Upper lobe of right lung (tissue), 1 donor: ENCODE measurements at regions not wholly inside any gene's neighbourhood (a gene's known extent, or its start where the extent isn't known, plus 50 kb on each side); places are given as distances from the start of the nearest gene placed in this dataset.
A peak's percentile ranks its signal among the peaks of the same experiment; 100 is the strongest.

Source experiments
- ATAC-seq: fragments of 200-7000 bp; cut with Tn5 transposase; one replicate; pipeline ENCODE4 v1.9.1; 2020; ENCODE audit warnings: mild to moderate bottlenecking, moderate library complexity
- DNase-seq: peaks from one replicate; pipeline ENCODE4 v3.0.0-alpha.2; 2020
- H3K27ac ChIP-seq: fragments of 200-600 bp; one replicate; pipeline ENCODE4 v1.8.0; 2022
- H3K27me3 ChIP-seq: fragments of 200-600 bp; one replicate; pipeline ENCODE4 v1.8.0; 2022; ENCODE audit warnings: mild to moderate bottlenecking
- H3K36me3 ChIP-seq: fragments of 200-600 bp; one replicate; pipeline ENCODE4 v1.8.0; 2022
- H3K4me1 ChIP-seq: fragments of 200-600 bp; one replicate; pipeline ENCODE4 v1.8.0; 2022
- H3K4me3 ChIP-seq: fragments of 200-600 bp; one replicate; pipeline ENCODE4 v1.8.0; 2022; ENCODE audit warnings: mild to moderate bottlenecking
- H3K9me3 ChIP-seq: fragments of 200-600 bp; one replicate; pipeline ENCODE4 v1.8.0; 2022
- intact Hi-C: fragments of 100-400 bp; cut with DNase I; formaldehyde crosslinking; loops from one replicate; pipeline ENCODE4 v1.11.0; 2022
- TF ChIP-seq, protein P1 (sequence below): fragments of 200-600 bp; IDR thresholded peaks from one replicate; pipeline ENCODE4 v1.8.0; 2022; ENCODE audit warnings: antibody characterized with exemption
- donor health status: DM: no; HTN: yes; CAD: no; lungs with severe emphysema.

DNA sequence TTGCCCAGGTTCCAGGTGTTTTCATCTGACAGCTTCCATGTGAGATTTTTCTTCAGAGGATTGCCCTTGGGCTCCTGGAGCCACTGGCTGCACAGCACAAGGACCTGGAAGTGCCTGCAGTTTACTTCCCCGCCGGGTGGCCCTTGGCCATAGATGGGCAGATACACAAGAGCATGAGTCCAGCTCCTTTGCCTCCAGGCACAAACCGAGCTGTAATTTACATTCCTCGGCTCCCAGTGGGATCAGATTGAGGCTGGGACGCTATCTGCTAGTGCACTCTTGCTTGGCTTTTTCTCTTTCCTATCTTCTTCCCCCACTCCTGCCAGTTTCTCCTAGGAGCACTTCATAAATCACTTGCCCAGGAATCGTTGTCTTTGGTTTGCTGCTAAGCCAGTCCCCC, 85.4 kb upstream of the RALY start:
- no peak for ATAC-seq
- intact Hi-C loops = no loop called here
- H3K27me3 ChIP-seq = no peaks in the 10 kb centered on the region
- TF ChIP-seq, protein P1, sequence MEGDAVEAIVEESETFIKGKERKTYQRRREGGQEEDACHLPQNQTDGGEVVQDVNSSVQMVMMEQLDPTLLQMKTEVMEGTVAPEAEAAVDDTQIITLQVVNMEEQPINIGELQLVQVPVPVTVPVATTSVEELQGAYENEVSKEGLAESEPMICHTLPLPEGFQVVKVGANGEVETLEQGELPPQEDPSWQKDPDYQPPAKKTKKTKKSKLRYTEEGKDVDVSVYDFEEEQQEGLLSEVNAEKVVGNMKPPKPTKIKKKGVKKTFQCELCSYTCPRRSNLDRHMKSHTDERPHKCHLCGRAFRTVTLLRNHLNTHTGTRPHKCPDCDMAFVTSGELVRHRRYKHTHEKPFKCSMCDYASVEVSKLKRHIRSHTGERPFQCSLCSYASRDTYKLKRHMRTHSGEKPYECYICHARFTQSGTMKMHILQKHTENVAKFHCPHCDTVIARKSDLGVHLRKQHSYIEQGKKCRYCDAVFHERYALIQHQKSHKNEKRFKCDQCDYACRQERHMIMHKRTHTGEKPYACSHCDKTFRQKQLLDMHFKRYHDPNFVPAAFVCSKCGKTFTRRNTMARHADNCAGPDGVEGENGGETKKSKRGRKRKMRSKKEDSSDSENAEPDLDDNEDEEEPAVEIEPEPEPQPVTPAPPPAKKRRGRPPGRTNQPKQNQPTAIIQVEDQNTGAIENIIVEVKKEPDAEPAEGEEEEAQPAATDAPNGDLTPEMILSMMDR = no peak
- H3K4me1 ChIP-seq = peaks cover 22% of the 10 kb centered on the region
- DNase-seq = no peak
- no peaks in the 10 kb centered on the region for H3K9me3 ChIP-seq
- H3K4me3 ChIP-seq = no peak overlapping the region
- no peaks in the 10 kb centered on the region for H3K36me3 ChIP-seq
- H3K27ac ChIP-seq = no peak overlapping the region

DNA sequence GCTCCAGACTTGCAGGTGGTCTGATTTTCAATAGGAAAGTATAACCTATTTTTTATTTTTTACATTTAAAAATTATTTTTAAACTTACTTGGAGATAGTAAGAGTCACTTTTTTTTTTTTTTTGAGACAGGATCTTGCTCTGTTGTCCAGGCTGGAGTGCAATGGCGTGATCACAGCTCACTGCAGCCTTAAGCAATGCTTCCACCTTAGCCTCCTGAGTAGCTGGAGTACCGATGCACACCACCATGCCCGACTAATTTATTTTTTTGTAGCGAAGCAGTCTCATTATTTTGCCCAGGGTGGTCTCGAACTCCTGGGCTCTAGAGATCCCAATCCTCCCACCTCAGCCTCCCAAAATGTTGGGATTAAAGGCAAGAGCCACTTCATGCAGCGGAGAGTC, 84.8 kb upstream of the RALY start:
- no peaks in the 10 kb centered on the region for H3K9me3 ChIP-seq
- H3K4me3 ChIP-seq = no peak overlapping the region
- H3K27ac ChIP-seq = peak overlapping the region; percentile 55
- intact Hi-C loops = no loop called here
- no peaks in the 10 kb centered on the region for H3K27me3 ChIP-seq
- H3K36me3 ChIP-seq = no peaks in the 10 kb centered on the region
- DNase-seq (no peak), ATAC-seq (no peak)
- TF ChIP-seq, protein P1 = no peak
- peaks cover 22% of the 10 kb centered on the region for H3K4me1 ChIP-seq

DNA sequence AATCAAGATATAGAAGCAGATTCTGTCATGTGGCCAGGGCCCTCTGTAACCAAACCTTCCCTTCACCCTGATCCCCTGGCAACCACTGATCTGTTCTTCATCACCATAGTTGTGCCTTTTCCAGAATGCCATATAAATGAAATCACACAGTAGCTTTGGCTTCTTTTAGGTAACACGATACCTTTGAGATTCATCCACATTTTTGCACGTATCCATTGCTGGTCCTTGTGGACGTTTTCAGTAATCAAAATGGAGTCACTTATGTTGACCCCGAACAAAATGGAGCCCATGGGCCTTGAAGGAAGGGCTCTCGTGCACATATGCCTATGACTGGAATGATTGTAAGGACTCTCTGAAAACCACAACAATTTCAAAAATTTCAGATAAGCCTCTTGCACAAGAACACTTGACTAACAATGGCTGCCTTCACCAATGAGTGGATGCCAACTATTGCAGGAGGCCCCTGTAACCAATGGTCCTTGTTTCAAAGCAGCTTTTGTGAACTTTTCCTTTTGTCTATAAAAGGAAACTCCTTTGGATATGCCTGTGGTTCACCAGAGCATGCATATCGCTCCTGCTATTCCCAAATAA, 84.3 kb upstream of the RALY start:
- H3K4me3 ChIP-seq = no peak overlapping the region
- H3K27ac ChIP-seq = peak overlapping the region; percentile 55
- intact Hi-C loops = no loop called here
- ATAC-seq = peak; percentile 90
- TF ChIP-seq, protein P1 = no peak
- H3K27me3 ChIP-seq = no peaks in the 10 kb centered on the region
- no peaks in the 10 kb centered on the region for H3K36me3 ChIP-seq
- no peaks in the 10 kb centered on the region for H3K9me3 ChIP-seq
- peaks cover 22% of the 10 kb centered on the region for H3K4me1 ChIP-seq
- no peak for DNase-seq

DNA sequence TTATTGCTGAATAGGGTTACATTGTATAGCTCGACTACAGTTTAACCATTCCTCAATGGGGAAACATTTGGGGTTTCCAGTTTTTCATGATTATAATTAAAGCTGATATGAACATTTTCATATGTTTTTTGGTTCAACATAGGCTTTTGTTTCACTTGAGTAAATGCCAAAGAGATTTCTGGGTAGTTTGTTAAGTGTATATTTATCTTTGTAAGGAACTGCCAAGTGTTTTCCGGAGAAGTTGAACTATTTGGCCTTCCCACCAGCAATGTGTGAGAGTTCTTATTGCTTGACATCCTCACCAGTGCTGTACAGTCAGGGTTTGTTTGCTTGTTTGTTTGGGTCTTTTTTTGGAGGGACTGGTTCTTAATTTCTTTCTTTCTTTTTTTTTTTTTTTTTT, 83.7 kb upstream of the RALY start:
- DNase-seq (no peak), ATAC-seq (peak; percentile 68)
- intact Hi-C loops = no loop called here
- Histone ChIP-seq H3K36me3 (no peaks in the 10 kb centered on the region), H3K4me1 (peaks cover 22% of the 10 kb centered on the region), H3K27me3 (no peaks in the 10 kb centered on the region), H3K9me3 (no peaks in the 10 kb centered on the region), H3K27ac (peak overlapping the region; percentile 55), H3K4me3 (no peak overlapping the region)
- TF ChIP-seq, protein P1 = no peak

DNA sequence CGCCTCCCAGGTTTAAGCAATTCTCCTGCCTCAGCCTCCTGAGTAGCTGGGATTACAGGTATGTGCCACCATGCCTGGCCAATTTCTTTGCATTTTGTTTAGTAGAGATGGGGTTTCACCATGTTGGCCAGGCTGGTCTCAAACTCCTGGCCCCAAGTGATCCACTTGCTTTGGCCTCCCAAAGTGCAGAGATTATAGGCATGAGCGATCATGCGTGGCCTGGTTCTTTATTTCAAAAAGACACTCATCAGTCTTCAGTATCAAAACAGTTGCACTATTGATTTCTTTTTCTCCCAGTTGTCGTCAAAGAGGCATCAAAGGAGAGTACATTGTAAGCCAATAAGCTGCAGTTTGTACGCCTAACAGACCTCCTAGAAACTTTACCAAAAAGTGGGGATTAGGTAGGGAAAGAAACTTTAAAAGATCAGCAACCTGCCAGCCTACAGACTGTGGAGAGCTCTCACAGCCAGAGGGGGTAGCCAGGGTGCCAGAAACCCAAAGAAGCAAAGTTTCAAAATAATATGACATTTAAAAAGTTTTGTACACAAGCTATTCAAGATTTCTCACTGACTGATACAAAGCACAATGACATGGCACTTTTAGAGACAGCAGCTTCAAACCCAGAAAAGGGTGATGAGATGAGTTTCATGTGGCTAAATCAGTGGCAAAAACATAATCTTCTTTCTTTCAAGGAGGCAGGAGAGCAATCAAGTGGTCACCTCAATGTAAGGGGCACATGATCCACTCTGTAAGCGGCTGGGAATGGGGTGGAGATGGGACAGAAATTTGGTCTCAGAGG, 83.0 kb upstream of the RALY start:
- Histone ChIP-seq H3K36me3 (no peaks in the 10 kb centered on the region), H3K27ac (peak overlapping the region; percentile 55), H3K27me3 (no peaks in the 10 kb centered on the region), H3K4me1 (peaks cover 22% of the 10 kb centered on the region), H3K4me3 (no peak overlapping the region), H3K9me3 (no peaks in the 10 kb centered on the region)
- DNase-seq (no peak), ATAC-seq (no peak)
- intact Hi-C loops = no loop called here
- TF ChIP-seq, protein P1 = no peak
